ENCODE measurements at regions not wholly inside any gene's neighbourhood (a gene's known extent, or its start where the extent isn't known, plus 50 kb on each side); places are given as distances from the start of the nearest gene placed in this dataset.

GRCh38 chr12:67112586-67112985 lies 156.6 kb upstream of the CAND1 start:
- TF ChIP-seq CTCF (conservative IDR thresholded peaks at IDR 0.05; ENCODE audit: low read length), result no peak
- no peak for TF ChIP-seq EZH2phosphoT487 (IDR thresholded peaks at IDR 0.05; ENCODE audit: borderline replicate concordance)

All from Loucy (cell line).